Activated effector memory CD4-positive, alpha-beta T cell treated with Interleukin-2 at 50 U/mL for 16 hours (primary cell): ENCODE measurements at regions not wholly inside any gene's neighbourhood (a gene's known extent, or its start where the extent isn't known, plus 50 kb on each side); places are given as distances from the start of the nearest gene placed in this dataset.

Experiments used
- DNase-seq: peaks from one replicate; pipeline ENCODE4 v3.0.0-alpha.2; 2020

GRCh38 chr18:38047820-38048219 is 482.2 kb upstream of the CELF4 start:
- DNase-seq, result no peak

GRCh38 chr18:38046651-38047050 is 481.1 kb upstream of the CELF4 start:
- DNase-seq, result no peak

- DNase-seq, result no peak
Measured at GRCh38 chr18:38045845-38046244, 480.2 kb upstream of the CELF4 start.

GRCh38 chr18:38042211-38042890 is 476.8 kb upstream of the CELF4 start:
- no peak for DNase-seq

- no peak for DNase-seq
Measured at GRCh38 chr18:38038242-38038641, 472.6 kb upstream of the CELF4 start.

- DNase-seq, result no peak
Measured at GRCh38 chr18:38035193-38035592, 469.6 kb upstream of the CELF4 start.

- DNase-seq, result no peak
Measured at GRCh38 chr18:38033282-38033681, 467.7 kb upstream of the CELF4 start.

- no peak for DNase-seq
Measured at GRCh38 chr18:38032516-38032915, 466.9 kb upstream of the CELF4 start.

- DNase-seq, result no peak
Measured at GRCh38 chr18:38028946-38029345, 463.3 kb upstream of the CELF4 start.

- no peak for DNase-seq
Measured at GRCh38 chr18:38025433-38026038, 459.9 kb upstream of the CELF4 start.

- no peak for DNase-seq
Measured at GRCh38 chr18:38023871-38024270, 458.3 kb upstream of the CELF4 start.

GRCh38 chr18:38022234-38022633 is 456.6 kb upstream of the CELF4 start:
- DNase-seq, result no peak

- DNase-seq, result no peak
Measured at GRCh38 chr18:38019292-38019691, 453.7 kb upstream of the CELF4 start.

- DNase-seq, result no peak
Measured at GRCh38 chr18:38010971-38011857, 445.6 kb upstream of the CELF4 start.

- no peak for DNase-seq
Measured at GRCh38 chr18:38010037-38010436, 444.4 kb upstream of the CELF4 start.

- no peak for DNase-seq
Measured at GRCh38 chr18:38009320-38009719, 443.7 kb upstream of the CELF4 start.

- no peak for DNase-seq
Measured at GRCh38 chr18:38007676-38008330, 442.2 kb upstream of the CELF4 start.

- DNase-seq, result no peak
Measured at GRCh38 chr18:38007026-38007425, 441.4 kb upstream of the CELF4 start.

GRCh38 chr18:38006541-38006940 is 440.9 kb upstream of the CELF4 start:
- no peak for DNase-seq

GRCh38 chr18:37997695-37998094 is 432.1 kb upstream of the CELF4 start:
- no peak for DNase-seq

GRCh38 chr18:37987901-37988300 is 422.3 kb upstream of the CELF4 start:
- DNase-seq, result no peak

- DNase-seq, result no peak
Measured at GRCh38 chr18:37986665-37987064, 421.1 kb upstream of the CELF4 start.

GRCh38 chr18:37985126-37985525 is 419.5 kb upstream of the CELF4 start:
- no peak for DNase-seq
